HG02938 (cell line): ENCODE measurements at regions not wholly inside any gene's neighbourhood (a gene's known extent, or its start where the extent isn't known, plus 50 kb on each side); places are given as distances from the start of the nearest gene placed in this dataset.
A peak's percentile ranks its signal among the peaks of the same experiment; 100 is the strongest.

Experiments
- ATAC-seq: cut with Tn5 transposase; IDR thresholded peaks from one replicate; pipeline ENCODE4 v1.9.1; 2021; ENCODE audit warnings: mild to moderate bottlenecking, moderate library complexity; ENCODE audit not compliant: unreplicated experiment

DNA sequence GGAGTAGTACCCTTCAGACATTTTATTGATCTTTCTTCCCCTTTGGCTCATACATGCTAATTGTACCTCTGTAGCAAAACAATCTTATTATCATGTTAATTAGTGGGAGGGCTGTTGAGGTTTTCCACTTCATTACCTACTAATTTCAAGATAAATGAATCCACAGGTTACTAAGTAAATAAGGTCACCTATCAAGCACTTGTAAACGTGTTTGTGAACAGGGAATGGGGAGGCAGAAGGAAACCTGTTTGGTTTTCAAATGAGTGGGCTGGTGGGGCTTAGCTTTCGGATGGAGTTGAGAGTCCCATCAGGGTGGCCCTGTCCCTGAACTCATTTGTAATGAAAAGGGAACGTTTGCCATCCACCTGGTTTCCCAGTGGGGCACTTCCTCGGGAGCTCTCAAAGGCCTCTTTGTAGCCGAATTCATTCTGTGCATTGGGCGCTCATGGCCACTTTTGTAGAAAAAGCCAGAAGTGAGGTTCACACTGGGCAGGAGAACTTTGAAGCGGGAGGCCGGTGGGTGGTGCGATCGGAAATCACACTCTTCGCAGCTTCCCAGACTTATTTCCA lies 419.8 kb upstream of the NR2F2 start:
- ATAC-seq: no peak

DNA sequence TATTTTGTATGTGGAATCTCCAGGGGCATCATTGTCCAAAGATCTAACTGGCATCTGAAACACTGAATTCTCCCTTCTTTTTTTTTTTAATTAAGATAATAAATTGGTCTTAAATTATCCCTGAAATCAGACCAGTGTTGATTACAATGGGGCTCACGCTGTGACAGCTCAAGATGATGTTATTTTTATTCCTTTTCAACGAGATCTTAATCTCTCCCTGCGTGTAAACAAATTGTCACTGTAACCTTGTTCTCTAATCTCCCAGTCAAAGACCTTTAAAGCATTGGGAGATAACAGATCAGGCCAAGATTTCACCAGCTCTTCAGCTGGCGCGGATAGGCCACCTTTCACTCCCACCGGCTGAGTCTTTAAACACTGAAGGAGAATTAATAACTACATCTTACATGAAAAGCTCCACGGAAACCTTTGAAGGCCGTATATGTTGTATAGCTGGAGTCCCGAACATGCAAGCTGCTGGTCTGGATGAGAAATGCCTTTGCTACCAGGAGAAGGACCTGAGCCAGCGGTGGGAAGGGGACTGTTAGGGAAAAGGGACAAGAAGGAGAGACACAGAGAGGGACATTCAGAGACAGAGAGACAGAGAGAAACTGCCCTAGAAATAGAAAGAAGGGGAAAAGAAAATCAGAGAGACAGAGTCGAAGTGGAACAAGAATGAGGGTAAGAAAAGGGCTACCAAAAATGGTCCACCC lies 418.8 kb upstream of the NR2F2 start:
- no peak for ATAC-seq

DNA sequence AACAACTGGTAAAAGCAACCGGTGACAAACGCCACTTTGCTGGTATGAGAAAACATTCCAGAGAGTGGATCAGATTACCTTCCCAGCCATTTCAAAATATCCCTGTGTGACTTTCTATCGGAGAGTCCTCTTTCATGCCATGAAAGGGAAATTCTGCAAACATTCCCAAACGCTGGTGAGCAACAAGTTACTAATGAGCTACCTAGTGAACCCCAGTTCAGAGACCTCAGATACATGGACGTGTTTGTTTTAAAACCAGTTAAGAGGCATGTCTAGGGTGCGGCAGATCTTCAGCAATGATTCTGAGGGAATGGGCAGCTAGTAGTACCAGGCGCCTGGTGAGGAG lies 418.2 kb upstream of the NR2F2 start:
- ATAC-seq: no peak

DNA sequence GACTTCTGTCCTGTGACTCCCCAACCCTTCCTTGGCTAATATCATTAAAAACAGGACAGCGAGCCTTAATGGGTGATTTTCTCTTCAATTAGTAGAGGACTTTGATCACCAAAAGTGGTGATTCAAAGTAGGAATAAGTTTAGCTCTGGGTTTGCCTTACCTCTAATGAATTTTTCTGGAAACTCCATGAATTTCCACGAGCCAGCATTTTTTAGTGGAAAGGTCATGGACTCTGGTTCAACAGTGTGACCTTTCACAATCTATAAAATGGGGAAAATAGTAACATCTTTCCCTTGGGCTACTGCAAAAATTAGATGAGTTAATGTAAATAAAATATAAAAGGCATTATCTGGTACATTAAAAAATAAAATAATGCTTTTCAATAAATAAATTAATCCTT lies 417.8 kb upstream of the NR2F2 start:
- no peak for ATAC-seq

DNA sequence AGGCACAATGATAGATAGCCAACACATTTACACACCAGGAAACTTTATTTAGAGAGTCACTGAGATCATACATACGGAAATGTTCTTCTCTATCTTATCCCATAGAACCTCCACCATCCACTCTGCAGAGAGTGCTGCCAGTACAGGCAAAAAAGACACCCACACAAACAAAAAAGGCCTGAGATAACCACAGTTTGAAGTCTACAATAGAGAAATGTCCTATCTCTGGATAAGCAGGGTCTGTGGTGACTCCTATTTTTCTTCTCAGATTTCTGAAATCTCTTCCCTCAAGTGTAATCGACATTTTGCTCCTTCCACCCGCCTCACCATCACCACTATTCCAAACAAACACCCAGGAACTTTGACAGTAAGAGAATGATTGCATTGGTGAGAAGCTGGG lies 413.9 kb upstream of the NR2F2 start:
- ATAC-seq: no peak

DNA sequence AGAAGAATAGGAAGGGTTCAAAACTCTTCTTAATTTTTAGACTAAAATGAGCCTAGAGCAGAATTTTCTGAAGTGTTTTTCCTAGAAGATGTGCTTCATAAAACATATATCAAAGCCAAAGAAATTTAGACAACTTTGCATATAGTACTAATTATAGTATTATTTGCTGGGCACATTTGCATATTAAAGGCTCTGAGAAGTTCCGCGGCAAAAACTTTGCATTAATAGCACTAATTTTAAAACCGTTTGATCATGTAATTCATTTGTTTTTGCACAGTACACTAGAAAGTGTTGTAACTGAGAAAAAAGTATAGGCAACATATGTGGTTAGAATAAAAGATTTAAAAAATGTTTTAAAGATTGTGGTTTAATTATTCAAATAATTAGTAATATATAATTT lies 412.0 kb upstream of the NR2F2 start:
- ATAC-seq: no peak

DNA sequence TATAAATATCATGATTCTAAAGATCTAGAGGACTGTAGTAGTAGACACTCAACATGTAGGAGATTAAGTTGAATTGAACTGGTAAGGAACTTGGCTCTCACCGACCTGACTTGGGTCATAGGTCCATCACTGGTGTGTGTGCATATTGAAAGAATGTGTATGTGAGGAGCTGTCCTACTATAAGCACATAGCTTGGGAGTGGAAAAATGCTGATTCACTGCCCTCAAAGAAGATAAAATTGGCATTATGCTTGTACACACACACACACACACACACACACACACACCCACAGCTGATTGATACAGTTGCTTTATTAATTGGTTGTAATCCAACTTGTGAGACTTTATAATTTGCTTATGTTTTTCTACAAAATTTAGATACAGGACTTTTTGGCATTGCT lies 411.0 kb upstream of the NR2F2 start:
- no peak for ATAC-seq

DNA sequence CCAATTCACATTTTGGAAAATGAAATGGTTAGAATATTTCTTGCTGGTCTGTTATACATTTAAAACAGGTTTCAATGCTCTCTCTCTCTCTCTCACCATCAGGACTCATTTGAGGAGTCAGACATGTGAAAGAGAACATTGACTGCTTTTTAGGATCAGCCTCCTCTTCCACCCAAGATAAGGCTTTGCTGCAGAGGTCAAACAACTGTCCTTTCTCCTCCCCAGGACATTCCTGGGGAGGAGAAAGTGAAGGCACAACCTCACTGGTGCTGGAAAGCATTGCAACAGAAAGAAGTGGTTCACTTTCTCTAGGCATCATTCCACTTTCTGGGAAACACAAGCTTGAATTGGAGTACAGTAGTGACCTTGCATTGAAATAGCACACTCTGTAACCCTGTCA lies 409.1 kb upstream of the NR2F2 start:
- ATAC-seq: no peak

DNA sequence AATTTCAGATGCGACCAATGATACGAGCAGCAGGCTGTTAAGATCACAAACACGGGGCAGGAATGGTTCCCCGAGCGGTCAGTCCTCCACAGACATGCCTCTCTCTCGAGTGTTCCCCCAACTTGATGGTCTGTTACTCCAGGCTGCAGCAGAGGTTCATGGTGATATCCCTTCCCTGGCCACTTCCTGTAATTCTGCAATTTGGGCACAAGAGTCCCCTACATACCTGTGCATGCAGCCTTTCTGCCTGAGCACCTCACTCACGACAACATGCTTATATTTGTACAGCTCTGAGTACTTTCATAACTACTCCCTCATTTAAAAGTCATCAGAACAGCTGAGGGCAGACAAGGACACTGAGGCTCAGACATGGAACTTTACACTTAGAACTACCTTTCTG lies 408.1 kb upstream of the NR2F2 start:
- ATAC-seq: peak; percentile 78

DNA sequence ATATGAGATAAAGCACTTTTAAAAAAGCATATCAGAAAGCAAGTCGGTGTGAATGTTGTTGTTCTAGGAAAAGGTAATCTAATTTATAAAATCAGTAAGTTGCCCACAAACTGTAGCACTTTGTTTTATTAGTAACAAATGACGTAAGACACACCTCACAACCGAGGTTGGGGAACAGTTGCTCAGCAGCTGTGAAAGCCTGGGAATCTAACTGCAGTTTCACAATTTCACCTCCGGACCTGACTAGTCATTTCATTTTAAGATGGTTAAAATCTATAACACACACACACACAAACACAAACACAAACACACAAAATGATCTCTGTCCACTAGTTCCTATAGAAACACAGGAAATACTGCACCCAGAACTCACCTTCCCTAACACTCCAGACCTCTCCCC lies 406.7 kb upstream of the NR2F2 start:
- no peak for ATAC-seq

DNA sequence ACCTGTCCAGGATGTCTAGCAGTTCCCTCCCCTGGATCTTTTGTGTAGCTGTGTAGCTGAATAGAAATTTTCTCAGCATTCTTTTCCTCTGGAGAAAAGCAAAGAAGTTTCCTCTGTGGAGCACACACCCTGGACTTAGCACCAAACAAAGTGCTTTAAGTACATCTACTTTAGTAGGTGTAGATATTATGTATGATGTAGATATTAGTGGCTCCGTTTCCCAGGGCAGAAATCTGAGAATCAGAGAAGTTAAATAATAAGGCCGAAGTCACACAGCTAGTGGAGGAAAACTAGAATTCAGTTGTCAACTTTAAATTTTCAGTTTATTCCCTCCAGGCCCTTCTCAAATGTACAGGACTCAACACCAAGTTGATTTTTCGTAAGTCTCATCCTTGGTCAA lies 401.7 kb upstream of the NR2F2 start:
- ATAC-seq: no peak

DNA sequence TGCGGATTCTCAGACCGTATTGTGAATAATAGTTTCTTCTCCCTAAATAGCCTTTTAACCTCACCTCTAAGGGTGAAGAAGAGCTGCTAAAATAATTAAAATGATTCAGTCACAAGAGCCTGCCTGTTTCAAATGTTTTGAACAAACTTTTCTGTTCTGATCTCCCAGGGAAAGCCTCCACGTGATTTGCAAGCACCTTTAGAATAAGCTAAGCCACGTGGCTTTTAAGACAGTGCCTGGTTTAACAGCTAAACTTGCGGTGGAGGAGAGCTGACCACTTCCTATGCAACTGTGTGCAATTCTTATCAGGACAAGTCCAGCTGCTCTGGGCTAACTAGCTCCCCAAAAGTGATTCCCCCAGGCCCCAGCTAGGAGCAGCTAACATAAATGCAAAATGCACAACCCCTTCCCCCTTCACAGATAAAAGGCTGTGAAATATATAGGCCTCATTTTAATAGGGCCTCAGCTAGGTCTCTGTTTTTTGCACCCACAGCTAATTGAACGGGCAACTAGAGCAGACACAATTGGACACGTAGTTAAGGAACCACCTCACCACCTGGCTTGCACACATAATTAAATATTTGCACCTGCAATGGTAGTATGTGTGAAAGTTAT lies 401.2 kb upstream of the NR2F2 start:
- peak; percentile 97 for ATAC-seq

DNA sequence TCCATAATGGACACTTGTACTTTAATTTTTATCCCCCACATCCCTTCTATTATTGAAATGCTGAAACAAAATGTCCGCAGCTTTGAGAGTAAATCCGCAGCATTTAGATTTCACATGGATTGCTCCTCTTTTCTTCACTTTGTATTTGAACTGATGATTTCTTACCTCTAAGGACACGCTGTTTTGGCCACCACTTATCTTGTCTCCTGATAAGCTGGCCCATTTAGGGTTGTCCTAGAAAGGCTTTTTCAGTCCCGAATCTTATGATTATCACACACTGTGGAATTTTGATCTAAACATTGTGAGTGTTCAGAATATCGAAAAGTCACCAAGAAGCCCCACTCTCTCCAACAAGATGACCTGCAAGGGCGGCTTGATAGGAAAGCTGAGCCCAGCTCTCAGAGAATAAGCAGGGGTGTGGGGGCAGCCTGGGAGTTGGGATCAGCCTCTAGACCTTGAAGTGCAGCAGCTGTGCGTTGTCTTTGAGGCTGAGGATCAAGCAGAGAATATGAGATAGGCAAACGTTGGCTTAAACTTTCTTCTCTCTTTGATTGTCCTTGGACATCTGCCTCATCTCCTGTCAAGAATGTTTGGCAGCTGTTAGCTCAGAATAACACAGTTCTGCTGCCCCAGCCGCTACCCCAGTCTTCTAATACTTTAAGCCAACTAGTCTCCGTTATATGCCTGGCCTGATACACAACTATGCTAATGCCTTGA lies 399.7 kb upstream of the NR2F2 start:
- ATAC-seq: no peak

DNA sequence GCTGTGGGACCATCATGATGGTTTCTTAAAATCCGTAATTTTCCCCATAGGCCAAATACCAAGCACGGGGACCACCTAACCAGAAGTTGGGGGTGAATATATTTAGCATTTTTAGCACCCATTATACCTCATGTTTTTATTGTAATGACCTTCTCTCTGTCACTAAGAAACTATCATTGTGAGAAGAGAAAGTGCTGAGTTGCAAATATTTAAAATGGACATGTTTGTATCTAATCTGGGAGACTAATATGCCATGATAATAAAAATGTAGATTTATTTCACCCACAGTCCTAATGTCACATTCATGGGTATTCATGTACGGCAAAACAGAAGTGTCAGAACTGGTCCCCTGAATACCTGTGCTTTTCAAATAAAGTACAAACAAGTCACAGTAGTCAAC lies 398.9 kb upstream of the NR2F2 start:
- no peak for ATAC-seq

DNA sequence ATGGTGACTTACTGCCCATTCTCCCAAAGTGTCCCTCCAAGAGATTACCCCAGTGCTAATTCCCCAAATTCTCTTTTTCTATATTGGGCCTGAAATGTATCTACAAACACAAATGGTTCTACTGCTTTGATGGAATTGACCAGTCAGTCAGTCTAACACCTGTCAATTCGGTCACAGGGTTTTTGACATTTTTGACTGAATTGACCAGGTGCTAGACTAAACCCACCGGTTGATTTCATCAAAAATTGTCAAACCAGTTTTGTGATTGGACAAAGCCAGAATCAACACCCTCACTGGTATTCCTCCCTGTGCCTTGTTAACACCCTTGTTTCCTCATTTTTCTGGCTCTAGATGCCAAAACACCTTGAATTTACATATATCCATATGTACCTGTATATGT lies 398.4 kb upstream of the NR2F2 start:
- no peak for ATAC-seq

DNA sequence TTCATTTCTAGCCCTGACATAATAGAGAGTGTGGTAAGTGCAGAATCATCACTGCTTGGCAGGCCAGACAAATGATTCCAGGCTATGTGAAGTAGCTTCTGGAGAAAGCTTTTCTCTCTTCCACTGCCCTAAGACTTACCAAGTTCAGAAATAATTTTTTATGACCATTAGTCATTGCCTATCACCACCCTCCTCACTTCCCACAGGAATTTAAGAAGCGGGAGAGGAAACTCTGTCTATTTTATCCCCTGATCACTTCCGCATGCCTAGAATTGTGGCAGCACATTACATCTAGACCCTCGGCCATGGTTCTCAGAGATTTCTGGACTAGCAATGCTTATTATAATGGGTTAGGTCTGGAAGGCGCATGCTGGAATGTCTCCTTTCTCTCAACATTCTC lies 397.8 kb upstream of the NR2F2 start:
- ATAC-seq: no peak

DNA sequence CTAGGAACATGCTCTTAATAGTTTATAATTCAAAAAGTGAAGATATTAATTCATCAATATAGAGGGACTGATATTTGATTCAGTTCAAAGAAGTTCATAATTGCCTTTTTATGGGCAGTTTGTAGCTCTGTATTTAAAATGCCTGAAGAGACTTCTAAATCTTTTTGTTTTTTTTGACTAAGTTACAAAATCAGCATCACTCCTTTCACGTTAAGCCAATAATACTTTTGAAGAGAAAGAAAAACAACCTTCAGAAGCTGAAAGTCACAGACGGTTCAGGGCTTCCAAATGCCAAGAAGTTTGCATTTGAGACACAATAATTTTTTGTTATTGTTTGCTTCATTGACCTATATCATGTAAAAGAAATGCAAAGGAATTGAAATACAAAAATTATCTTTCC lies 394.6 kb upstream of the NR2F2 start:
- no peak for ATAC-seq

DNA sequence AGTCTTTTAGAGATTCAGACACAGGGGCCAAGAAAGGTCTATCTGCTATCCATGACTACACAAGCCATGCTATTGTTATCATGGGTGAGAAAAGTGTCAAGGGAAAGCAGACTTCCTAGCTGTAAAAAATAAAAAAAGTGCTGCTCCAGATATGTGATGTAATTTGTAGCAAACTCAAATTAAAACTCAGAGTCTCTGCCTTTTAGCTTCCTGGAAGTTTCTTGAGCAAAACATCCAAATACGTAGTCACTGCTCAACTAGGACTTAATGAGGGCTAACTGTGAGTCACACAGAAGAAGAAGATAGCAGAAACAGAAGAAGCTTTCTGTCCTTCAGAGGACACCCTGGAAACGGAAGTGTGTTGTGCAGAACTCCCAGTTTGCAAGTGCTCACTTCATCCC lies 393.4 kb upstream of the NR2F2 start:
- ATAC-seq: no peak

DNA sequence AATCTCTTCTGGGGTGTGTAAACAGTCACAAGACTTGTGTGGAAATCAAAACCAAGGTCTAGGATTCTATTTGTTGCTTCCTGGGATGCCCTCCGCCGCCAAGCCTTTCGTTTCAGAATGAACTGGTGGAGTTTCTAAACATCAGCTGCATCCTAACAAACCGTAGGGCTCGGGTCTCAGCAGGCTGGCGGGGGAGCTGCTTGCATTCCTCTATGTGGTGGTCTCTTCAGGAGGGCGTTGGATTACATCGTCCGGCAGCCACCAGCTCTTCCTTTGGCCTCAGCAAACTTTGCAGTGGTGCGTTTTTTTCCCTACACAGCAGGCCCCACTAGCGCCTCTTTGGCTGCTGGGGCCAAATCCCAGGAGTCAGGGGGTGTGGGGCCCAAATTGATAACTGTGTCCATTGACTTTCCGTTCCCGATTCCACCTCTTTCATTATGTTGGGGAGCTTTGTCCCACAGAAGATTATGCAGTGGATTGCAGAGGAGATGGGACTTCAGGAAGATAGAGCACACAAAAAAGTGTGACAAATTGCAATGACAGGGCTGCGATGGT lies 390.0 kb upstream of the NR2F2 start:
- ATAC-seq: no peak

DNA sequence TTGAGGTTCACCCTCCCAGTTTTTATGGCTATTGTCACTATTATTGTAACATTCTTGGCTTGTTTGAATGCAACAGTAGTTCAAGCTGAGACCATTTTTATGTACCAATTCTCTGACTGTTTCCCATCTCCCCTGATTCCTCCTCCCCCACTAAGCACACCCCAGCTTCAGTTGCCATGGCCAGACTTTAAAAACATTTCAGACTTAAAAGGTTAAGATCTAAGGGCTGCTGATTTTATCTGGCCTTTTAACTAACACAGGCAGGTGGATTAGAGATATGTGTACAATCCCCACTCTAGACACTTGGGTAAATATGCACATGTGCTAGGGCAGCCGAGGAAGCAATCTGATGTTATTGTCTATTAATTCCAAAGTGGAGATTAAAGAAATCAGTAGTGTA lies 386.3 kb upstream of the NR2F2 start:
- no peak for ATAC-seq

DNA sequence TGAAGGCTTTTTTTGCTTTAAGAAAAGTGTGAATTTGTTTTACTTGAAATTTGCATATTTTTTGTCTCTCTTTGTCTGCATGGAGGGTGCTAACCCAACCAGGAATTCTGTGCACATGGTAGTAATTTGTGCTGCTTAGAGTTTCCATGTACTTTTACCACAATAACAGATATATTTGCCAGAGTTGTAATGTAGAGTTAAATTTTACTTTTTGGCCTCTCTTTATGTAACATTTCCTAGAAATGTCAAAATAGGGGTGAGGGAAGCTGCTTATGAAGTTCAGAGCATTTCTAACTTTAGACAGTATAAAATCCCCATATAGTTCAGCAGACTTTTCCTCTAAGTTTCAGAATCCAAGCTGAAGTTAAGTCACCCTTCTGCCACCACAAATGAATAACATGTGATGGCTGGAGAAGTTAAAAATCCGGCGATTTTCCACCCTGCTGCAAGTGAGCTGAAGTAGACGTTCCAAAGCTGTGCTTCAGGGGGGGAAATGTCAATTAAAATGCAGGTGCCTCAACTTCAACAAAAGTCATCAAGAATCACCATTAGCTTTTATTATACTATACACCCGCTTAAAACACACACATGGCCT lies 385.7 kb upstream of the NR2F2 start:
- ATAC-seq: no peak

DNA sequence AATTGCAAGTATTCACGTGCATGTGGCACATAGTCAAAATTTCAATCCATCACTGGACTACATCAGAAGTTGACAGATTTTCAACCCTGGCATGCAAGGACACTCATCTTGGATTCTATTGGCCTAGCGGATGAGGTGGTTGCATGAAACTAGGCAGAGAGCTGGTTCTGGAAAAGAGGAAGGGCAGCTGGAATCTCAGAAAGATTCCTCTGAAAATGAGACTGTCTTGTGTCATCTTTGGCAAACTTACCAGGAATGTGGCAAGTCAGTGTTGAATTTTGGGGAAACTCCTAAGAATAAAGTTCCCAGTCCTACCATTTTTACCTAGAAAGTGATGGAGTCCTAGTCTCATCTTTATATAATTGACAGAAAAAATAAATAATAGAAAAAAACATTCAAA lies 384.3 kb upstream of the NR2F2 start:
- ATAC-seq: no peak
